Middle frontal gyrus (tissue), 1 donor: ENCODE measurements at regions not wholly inside any gene's neighbourhood (a gene's known extent, or its start where the extent isn't known, plus 50 kb on each side); places are given as distances from the start of the nearest gene placed in this dataset.
A peak's percentile ranks its signal among the peaks of the same experiment; 100 is the strongest.
"Not testable (repeated sequence)": the region's sequence is repeated elsewhere in the genome, so short reads cannot be mapped to it uniquely, and the experiment has no call there.

ENCODE experiments used
- DNase-seq: peaks from one replicate; pipeline ENCODE4 v3.0.0-alpha.2; 2015; ENCODE audit warnings: low spot score; ENCODE audit errors: extremely low spot score

GRCh38 chr21:23930565-23930964, 1676.7 kb downstream of the MRPL39 start:
- DNase-seq, result no peak

GRCh38 chr21:23926430-23926829, 1680.9 kb downstream of the MRPL39 start:
- not testable (repeated sequence) for DNase-seq

- DNase-seq, result no peak
Observed at GRCh38 chr21:23921670-23922418, 1685.4 kb downstream of the MRPL39 start.

GRCh38 chr21:23900727-23901126, 1706.6 kb downstream of the MRPL39 start:
- no peak for DNase-seq

GRCh38 chr21:23899561-23899960, 1707.7 kb downstream of the MRPL39 start:
- no peak for DNase-seq

- no peak for DNase-seq
Observed at GRCh38 chr21:23890652-23891051, 1716.6 kb downstream of the MRPL39 start.

GRCh38 chr21:23887725-23888306, 1719.5 kb downstream of the MRPL39 start:
- DNase-seq, result no peak

- no peak for DNase-seq
Observed at GRCh38 chr21:23886828-23887724, 1720.2 kb downstream of the MRPL39 start.

GRCh38 chr21:23881783-23882182, 1725.5 kb downstream of the MRPL39 start:
- no peak for DNase-seq

- DNase-seq, result no peak
Observed at GRCh38 chr21:23876925-23877558, 1730.2 kb downstream of the MRPL39 start.

- DNase-seq, result no peak
Observed at GRCh38 chr21:23874271-23874670, 1733.0 kb downstream of the MRPL39 start.

GRCh38 chr21:23861911-23862504, 1745.3 kb downstream of the MRPL39 start:
- DNase-seq, result no peak

- no peak for DNase-seq
Observed at GRCh38 chr21:23858878-23859277, 1748.4 kb downstream of the MRPL39 start.

GRCh38 chr21:23853796-23854379, 1753.4 kb downstream of the MRPL39 start:
- DNase-seq, result peak; percentile 49

GRCh38 chr21:23837564-23837963, 1769.7 kb downstream of the MRPL39 start:
- DNase-seq, result no peak

- no peak for DNase-seq
Observed at GRCh38 chr21:23822760-23823159, 1784.5 kb downstream of the MRPL39 start.

- no peak for DNase-seq
Observed at GRCh38 chr21:23817337-23817736, 1789.9 kb downstream of the MRPL39 start.

GRCh38 chr21:23812485-23812884, 1794.8 kb downstream of the MRPL39 start:
- no peak for DNase-seq

GRCh38 chr21:23811805-23812204, 1795.5 kb downstream of the MRPL39 start:
- DNase-seq, result no peak

GRCh38 chr21:23809573-23809972, 1797.7 kb downstream of the MRPL39 start:
- no peak for DNase-seq
